ENCODE measurements at regions not wholly inside any gene's neighbourhood (a gene's known extent, or its start where the extent isn't known, plus 50 kb on each side); places are given as distances from the start of the nearest gene placed in this dataset.

- CTCF ChIA-PET, result interaction anchor here (0.8 to 1.6 kb wide), 2 partner anchors 11 to 33 kb away, joined by 3 to 5 read pairs; no protein-coding TSS in a partner anchor
- DNase-seq (ENCODE audit: extremely low spot score), result no peak
- peak; percentile 15 for TF ChIP-seq CTCF (IDR thresholded peaks at IDR 0.05; ENCODE audit: control extremely low read depth, extremely low read depth, low read depth, missing control alignments)
- POLR2A ChIA-PET, result no interaction called here
These were observed 700.7 kb downstream of the PCDH18 start for GRCh38 chr4:136831553-136831952.

- POLR2A ChIA-PET, result interaction anchor here (0.6 kb wide), 1 partner anchor 13 kb away, joined by 3 read pairs; no protein-coding TSS in a partner anchor
- CTCF ChIA-PET, result no interaction called here
- no peak for DNase-seq (ENCODE audit: extremely low spot score)
- no peak for TF ChIP-seq CTCF (IDR thresholded peaks at IDR 0.05; ENCODE audit: control extremely low read depth, extremely low read depth, low read depth, missing control alignments)
These were observed 703.0 kb downstream of the PCDH18 start for GRCh38 chr4:136829280-136829679.

GRCh38 chr4:136823020-136823419 lies 709.3 kb downstream of the PCDH18 start:
- TF ChIP-seq CTCF (IDR thresholded peaks at IDR 0.05; ENCODE audit: control extremely low read depth, extremely low read depth, low read depth, missing control alignments), result no peak
- POLR2A ChIA-PET, result no interaction called here
- no peak for DNase-seq (ENCODE audit: extremely low spot score)
- CTCF ChIA-PET, result no interaction called here

GRCh38 chr4:136818811-136819330 lies 713.4 kb downstream of the PCDH18 start:
- ChIA-PET POLR2A (no interaction called here), CTCF (interaction anchor here (2.2 kb wide), 1 partner anchor 9 kb away, joined by 5 read pairs; no protein-coding TSS in a partner anchor)
- DNase-seq (ENCODE audit: extremely low spot score), result no peak
- no peak for TF ChIP-seq CTCF (IDR thresholded peaks at IDR 0.05; ENCODE audit: control extremely low read depth, extremely low read depth, low read depth, missing control alignments)

GRCh38 chr4:136812100-136812880 lies 720.0 kb downstream of the PCDH18 start:
- CTCF ChIA-PET, result no interaction called here
- POLR2A ChIA-PET, result no interaction called here
- TF ChIP-seq CTCF (IDR thresholded peaks at IDR 0.05; ENCODE audit: control extremely low read depth, extremely low read depth, low read depth, missing control alignments), result no peak
- DNase-seq (ENCODE audit: extremely low spot score), result no peak

GRCh38 chr4:136811496-136812077 lies 720.7 kb downstream of the PCDH18 start:
- no peak for TF ChIP-seq CTCF (IDR thresholded peaks at IDR 0.05; ENCODE audit: control extremely low read depth, extremely low read depth, low read depth, missing control alignments)
- POLR2A ChIA-PET, result no interaction called here
- DNase-seq (ENCODE audit: extremely low spot score), result no peak
- CTCF ChIA-PET, result no interaction called here

Measured in GM10248 (cell line).